Activated T-cell treated with anti-CD3 and anti-CD28 coated beads for 24 hours (primary cell): ENCODE measurements at regions not wholly inside any gene's neighbourhood (a gene's known extent, or its start where the extent isn't known, plus 50 kb on each side); places are given as distances from the start of the nearest gene placed in this dataset.
"Not testable (repeated sequence)": the region's sequence is repeated elsewhere in the genome, so short reads cannot be mapped to it uniquely, and the experiment has no call there.

ENCODE experiments used
- DNase-seq: peaks from one replicate; pipeline ENCODE4 v3.0.0-alpha.2; 2020; ENCODE audit warnings: low read depth

DNA sequence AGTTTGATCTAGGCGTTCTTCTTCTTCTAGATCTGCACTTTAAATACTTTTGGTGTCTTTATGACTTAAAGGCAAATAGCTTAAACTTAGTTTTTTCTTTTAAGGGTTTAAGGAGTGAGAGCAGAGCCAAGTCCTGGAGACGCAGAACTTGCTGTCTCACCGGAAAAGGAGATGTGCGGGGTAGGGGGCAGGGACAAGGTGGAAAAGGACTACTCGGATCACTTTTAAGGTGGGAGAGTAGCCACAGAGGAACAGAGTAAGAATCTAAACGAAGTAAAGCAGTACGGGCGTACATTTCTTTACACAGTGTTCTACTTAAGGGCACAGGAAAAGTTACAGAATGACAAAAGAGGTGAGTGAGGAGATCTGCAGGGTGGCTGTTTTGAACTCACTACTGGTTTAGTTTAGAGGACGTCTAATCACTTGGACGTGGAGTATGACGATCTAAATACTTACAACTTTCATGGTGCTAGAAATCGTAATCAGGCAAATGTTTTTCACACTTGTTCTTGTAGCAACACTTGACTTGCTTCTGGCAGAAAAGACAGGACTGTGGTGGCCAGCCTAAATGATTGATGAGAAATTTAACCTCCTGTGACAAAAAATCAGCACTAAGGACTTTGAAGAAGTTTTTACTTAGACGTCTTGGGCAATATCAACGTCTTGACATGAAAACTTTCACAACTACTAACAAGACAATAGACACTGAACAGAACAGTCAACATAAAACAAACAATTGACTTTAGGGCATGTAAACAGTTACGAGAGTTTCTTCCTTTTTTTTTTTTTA, 127.0 kb downstream of the ART5 start:
- not testable (repeated sequence) for DNase-seq

DNA sequence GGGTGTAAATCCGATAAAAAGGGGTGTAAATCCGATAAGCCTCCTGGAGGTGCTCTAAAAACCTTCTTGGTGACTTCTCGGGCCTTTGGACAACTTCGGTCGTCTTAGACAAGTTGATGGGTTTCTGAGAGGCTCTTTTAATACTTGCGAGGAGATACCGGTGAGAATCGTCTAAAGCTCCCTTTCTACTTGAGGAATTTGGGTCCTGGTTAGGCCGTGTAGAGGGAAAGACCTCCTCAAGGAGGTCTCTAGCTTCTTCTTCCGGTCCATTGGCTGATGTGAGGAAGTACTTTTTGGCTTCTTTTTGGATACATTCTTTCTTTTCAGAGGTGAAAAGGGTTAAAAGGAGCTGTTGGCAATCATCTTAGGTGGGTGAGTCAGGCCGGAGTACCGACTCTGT, 128.5 kb downstream of the ART5 start:
- DNase-seq: not testable (repeated sequence)

- DNase-seq: not testable (repeated sequence)
These were observed 129.0 kb downstream of the ART5 start for GRCh38 chr11:3512751-3513150.

- DNase-seq: not testable (repeated sequence)
These were observed 129.6 kb downstream of the ART5 start for GRCh38 chr11:3512133-3512703.

DNA sequence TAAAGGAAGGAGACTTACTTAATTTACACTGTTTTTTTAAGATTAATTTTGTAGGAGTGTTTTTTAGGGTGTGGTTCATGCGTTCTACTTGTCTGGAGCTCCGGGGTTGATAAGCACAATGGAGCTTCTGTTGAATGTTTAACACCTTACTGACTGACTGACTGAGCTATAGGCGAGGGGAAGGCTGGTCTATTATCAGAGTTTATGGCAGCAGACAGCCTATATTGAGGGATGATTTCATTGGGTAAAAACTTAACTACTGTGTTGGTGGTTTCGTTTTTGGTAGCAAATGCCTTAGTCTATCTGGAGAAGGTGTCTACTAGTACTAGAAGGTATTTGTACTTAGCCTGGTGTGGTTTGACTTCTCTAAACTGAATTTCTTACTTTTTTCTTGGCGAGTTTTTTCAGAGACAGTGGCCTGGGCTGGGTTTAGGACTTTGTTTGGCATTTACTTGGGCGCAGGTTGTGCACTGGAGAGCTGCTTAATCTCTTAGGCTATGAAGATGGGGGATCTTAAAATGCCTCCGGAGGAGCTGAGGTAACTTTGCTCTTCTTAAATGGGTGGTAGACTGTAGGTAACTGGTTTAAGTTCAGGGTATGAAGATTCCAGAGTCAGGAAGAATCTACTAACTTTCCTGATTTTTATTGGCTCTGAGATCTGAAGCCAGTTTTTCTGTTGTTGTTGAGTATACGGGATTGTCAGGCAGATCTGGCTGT, 130.2 kb downstream of the ART5 start:
- DNase-seq: not testable (repeated sequence)

DNA sequence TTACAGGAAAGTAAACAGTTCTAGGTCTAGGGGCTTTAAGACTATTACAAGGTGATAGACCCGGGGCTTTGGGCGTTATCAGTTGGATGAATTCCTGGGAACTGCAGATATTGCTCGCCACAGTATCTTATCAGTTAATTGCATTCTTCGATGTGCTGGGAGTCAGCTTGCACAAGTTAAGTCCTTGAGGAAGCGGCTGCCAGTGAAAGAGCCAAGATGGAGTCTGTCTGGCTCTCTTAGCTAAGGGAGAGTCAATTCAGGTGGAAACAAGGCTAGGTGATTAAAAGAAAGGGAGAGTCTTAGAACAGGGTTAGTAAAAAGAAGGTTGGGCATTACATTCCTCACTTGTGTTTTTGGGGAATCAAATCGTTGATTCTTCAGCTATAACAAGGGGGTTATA, 130.6 kb upstream of the ZNF195 start:
- DNase-seq: not testable (repeated sequence)

- DNase-seq: not testable (repeated sequence)
These were observed 120.3 kb upstream of the ZNF195 start for GRCh38 chr11:3499198-3499597.

- not testable (repeated sequence) for DNase-seq
These were observed 119.4 kb upstream of the ZNF195 start for GRCh38 chr11:3498356-3498755.

DNA sequence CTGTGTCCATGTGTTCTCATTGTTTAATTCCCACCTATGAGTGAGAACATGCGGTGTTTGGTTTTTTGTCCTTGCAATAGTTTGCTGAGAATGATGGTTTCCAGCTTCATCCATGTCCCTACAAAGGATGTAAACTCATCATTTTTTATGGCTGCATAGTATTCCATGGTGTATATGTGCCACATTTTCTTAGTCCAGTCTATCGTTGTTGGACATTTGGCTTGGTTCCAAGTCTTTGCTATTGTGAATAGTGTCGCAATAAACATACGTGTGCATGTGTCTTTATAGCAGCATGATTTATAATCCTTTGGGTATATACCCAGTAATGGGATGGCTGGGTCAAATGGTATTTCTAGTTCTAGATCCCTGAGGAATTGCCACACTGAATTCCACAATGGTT, 114.2 kb upstream of the ZNF195 start:
- DNase-seq: not testable (repeated sequence)

GRCh38 chr11:3488003-3488402, 109.1 kb upstream of the ZNF195 start:
- not testable (repeated sequence) for DNase-seq

DNA sequence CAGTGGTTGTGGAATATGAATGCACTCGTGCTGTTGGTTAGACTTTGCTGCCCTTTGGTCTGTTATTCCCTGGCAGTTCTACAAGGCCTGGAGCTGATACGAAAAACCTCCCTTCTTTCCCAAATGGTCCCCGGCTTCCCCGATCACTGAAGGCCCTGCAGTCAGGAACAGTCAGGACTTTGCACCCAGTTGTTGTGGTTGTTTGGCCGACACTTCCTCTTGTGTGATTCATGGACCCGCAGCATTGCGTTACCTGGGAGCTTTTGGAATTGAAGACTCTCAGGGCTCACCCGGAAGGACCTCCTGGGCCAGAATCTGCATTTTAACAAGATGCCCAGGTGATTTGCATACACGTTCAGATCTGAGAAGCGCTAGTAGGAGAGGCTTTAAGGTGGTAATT, 106.8 kb upstream of the ZNF195 start:
- not testable (repeated sequence) for DNase-seq

- DNase-seq: not testable (repeated sequence)
These were observed 98.3 kb upstream of the ZNF195 start for GRCh38 chr11:3476937-3477885.

DNA sequence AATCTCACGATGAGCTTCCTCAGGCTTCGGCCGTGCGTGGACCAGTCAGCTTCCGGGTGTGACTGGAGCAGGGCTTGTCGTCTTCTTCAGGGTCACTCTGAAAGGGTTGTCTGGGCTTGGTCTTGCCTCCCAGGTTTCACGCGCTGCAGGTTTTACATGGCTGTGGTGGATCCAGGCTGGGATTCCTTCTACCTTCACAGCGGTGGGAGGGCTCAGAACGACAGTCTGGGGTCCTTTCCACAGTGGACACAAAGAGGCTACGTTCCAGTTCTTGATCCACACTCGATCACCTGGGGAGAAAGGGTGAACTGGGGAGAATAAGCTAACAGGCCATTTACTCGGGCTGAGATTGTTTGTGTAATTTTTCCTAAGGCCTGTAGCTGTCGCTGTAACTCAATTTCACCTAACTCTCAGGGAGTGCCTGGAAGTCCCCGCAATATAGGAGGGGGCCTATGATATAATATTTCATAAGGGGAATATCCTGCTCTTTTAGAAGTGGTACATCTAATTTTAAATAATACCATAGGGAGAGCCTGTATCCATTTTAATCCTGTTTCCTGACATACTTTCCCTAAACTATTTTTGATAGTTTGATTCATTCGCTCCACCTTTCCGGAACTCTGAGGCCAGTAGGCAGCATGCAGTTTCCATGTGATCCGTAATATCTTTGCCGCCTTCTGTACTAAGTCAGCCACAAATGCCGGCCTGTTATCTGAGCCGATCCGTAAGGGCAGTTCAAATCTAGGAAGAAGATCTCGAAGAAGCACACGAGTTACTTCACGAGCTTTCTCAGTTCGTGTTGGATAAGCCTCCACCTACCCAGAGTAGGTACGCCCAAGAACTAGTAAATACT, 97.4 kb upstream of the ZNF195 start:
- not testable (repeated sequence) for DNase-seq

DNA sequence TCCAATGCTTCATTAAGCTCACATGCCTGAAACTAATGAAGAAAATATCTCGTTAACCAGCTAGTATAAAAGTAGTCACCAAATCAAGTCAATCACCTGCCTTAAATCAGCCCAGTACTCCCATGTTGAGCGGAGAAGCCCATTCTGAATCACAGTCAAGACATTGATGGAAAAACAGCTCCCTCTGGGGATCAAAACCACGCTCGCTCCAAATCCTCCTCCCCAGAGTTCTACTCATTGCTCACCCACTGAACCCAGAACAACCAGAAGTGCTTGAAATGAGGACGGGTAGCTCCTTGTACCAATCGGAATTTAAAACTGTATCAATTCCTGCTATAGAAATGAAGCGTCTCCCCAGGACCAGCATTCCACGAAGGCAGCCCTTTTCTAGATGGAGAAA, 90.0 kb upstream of the ZNF195 start:
- DNase-seq: not testable (repeated sequence)

GRCh38 chr11:3467599-3467998, 88.7 kb upstream of the ZNF195 start:
- not testable (repeated sequence) for DNase-seq

- not testable (repeated sequence) for DNase-seq
These were observed 76.7 kb upstream of the ZNF195 start for GRCh38 chr11:3455666-3456065.

- peak; percentile 32 for DNase-seq
These were observed 75.9 kb upstream of the ZNF195 start for GRCh38 chr11:3454844-3455243.

GRCh38 chr11:3453596-3454256, 74.8 kb upstream of the ZNF195 start:
- not testable (repeated sequence) for DNase-seq

GRCh38 chr11:3450822-3451221, 71.9 kb upstream of the ZNF195 start:
- DNase-seq: not testable (repeated sequence)

- DNase-seq: not testable (repeated sequence)
These were observed 66.6 kb upstream of the ZNF195 start for GRCh38 chr11:3445535-3445934.
